ENCODE measurements at regions not wholly inside any gene's neighbourhood (a gene's known extent, or its start where the extent isn't known, plus 50 kb on each side); places are given as distances from the start of the nearest gene placed in this dataset.

GRCh38 chr13:21924958-21925357 is 254.1 kb downstream of the FGF9 start:
- TF ChIP-seq, protein P1, sequence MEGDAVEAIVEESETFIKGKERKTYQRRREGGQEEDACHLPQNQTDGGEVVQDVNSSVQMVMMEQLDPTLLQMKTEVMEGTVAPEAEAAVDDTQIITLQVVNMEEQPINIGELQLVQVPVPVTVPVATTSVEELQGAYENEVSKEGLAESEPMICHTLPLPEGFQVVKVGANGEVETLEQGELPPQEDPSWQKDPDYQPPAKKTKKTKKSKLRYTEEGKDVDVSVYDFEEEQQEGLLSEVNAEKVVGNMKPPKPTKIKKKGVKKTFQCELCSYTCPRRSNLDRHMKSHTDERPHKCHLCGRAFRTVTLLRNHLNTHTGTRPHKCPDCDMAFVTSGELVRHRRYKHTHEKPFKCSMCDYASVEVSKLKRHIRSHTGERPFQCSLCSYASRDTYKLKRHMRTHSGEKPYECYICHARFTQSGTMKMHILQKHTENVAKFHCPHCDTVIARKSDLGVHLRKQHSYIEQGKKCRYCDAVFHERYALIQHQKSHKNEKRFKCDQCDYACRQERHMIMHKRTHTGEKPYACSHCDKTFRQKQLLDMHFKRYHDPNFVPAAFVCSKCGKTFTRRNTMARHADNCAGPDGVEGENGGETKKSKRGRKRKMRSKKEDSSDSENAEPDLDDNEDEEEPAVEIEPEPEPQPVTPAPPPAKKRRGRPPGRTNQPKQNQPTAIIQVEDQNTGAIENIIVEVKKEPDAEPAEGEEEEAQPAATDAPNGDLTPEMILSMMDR (IDR thresholded peaks at IDR 0.05; ENCODE audit: low read depth, low read length) = no peak
- no peak overlapping the region for H3K4me3 ChIP-seq (ENCODE audit: low read depth, low read length)

DNA sequence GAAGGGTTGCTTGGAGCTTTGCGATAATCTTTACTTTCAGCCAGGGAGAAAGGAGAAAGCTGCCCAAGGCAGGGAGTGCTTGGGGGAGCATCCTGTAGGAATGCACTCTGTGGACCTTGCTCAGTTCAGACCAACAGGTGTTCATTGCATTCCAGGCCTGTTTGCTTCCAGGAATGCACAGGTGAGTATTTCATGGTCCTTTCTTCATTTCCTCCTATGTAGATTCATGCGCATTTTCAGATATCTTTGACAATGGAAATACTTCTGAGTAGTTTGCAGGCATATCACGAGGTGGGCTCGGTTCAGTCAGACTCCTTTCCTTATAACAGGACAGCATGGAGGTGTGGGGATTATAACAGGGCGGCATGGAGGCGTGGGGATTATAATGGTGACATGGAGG is 254.8 kb downstream of the FGF9 start:
- TF ChIP-seq, protein P1 (IDR thresholded peaks at IDR 0.05; ENCODE audit: low read depth, low read length) = no peak

DNA sequence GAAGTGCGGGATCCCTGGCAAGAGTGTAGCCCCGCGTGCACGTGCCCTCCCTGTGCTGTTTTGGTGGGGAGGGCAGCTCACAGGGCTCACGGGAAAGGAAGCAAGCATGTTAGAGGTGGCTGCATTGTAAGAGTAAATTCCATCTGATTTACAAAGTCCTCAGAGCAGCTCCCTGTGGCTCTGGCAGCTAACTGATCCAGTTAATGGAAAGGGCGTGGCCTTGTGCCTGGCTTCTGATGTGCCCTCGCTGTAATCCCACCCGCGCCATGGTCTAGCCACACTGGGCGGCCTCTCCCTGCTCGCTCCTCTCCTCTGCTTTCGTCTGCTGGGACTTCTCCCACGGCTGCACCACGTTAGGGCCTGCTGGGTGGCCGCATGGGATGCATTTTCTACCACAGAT is 258.5 kb downstream of the FGF9 start:
- H3K4me3 ChIP-seq (ENCODE audit: low read depth, low read length) = no peak overlapping the region
- TF ChIP-seq, protein P1 (IDR thresholded peaks at IDR 0.05; ENCODE audit: low read depth, low read length) = no peak

More for the DNA sequence above, 254.8 kb downstream of the FGF9 start:
- H3K4me3 ChIP-seq (ENCODE audit: low read depth, low read length) = no peak overlapping the region

- TF ChIP-seq, protein P1 (IDR thresholded peaks at IDR 0.05; ENCODE audit: low read depth, low read length) = no peak
- no peak overlapping the region for H3K4me3 ChIP-seq (ENCODE audit: low read depth, low read length)
Observed at GRCh38 chr13:21930536-21930935, 259.7 kb downstream of the FGF9 start.

DNA sequence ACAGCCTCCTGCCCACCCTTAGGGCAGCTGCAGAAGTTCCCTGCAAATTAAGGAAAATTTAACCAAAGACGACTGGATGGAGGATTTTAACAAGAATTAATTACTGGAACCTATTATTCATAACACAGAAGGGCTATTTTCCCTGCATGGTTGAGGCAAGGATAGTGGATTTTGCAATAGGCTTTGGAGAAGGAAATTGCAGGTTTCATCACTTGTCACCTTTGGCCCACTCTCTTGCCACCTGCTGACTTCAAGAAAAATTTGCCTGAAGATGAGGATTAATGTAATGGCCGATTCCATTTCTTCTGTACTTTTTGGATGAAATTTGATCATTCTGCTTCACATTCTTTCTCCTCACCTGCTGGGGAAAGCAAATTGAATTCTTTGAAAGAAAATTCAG is 261.7 kb downstream of the FGF9 start:
- TF ChIP-seq, protein P1 (IDR thresholded peaks at IDR 0.05; ENCODE audit: low read depth, low read length) = no peak
- H3K4me3 ChIP-seq (ENCODE audit: low read depth, low read length) = no peak overlapping the region

GRCh38 chr13:21932996-21933395 is 262.1 kb downstream of the FGF9 start:
- no peak overlapping the region for H3K4me3 ChIP-seq (ENCODE audit: low read depth, low read length)
- TF ChIP-seq, protein P1 (IDR thresholded peaks at IDR 0.05; ENCODE audit: low read depth, low read length) = no peak

DNA sequence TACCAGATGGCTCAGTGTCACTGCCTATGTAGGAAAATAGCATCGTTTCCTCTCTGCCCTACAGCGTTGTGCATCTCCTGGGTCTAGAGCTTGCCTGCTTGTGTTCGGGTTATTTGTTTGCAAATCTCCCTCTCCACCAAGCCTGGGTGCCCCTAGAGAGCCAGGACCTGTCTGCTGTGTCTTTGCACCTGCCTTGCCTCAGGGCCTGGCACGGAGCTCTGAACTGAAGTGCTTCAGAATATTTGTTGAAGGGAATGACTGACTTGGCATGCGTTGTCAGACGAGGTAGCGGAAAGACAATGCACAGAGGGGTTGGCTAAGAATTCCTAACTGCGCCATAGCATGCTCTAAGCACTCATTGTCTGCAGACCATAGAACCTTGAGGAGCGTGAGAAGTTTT is 263.4 kb downstream of the FGF9 start:
- H3K4me3 ChIP-seq (ENCODE audit: low read depth, low read length) = no peak overlapping the region
- TF ChIP-seq, protein P1 (IDR thresholded peaks at IDR 0.05; ENCODE audit: low read depth, low read length) = no peak

Measured in WI38 (cell line).